HepG2 (cell line): ENCODE measurements at regions not wholly inside any gene's neighbourhood (a gene's known extent, or its start where the extent isn't known, plus 50 kb on each side); places are given as distances from the start of the nearest gene placed in this dataset.

Experiments
- ATAC-seq: fragments of 200-7000 bp; cut with Tn5 transposase; 3 replicates; pipeline ENCODE4 v1.9.1; 2020; ENCODE audit warnings: mild to moderate bottlenecking, moderate library complexity
- BruUV-seq: library from RNA; stranded (reverse); fragments of 400-500 nt; replicated peaks from 2 replicates; lab custom pipeline; 2021; lab: Mats Ljungman, UMichigan
- CTCF ChIA-PET: fragments of 300-600 bp; formaldehyde crosslinking; extraction: SDS; loops from one replicate; lab custom pipeline; 2021; ENCODE audit warnings: low total read pairs, inconsistent platforms, low intra/inter-chr PET ratio; lab: Yijun Ruan, JAX
- POLR2A ChIA-PET: fragments of 350-600 bp; sonication (Branson Sonifier 250); formaldehyde crosslinking; loops from one replicate; lab custom pipeline; 2020; ENCODE audit warnings: antibody characterized with exemption, inconsistent platforms; lab: Yijun Ruan, JAX
- DNase-seq: peaks from one replicate; pipeline ENCODE4 v3.0.0-alpha.2; 2015; ENCODE audit warnings: low spot score
- FAIRE-seq: peaks from 3 replicates; lab custom pipeline; 2011; peaks lifted over from hg19 to GRCh38; lab: Jason Lieb, UNC
- H2AFZ ChIP-seq: one replicate; pipeline ENCODE4 v1.6.1; 2011; ENCODE audit warnings: low read length, inconsistent platforms
- H3K27ac ChIP-seq: fragments of 300-600 bp; 3 replicates; pipeline ENCODE4 v1.8.0; 2011; ENCODE audit warnings: mixed run types, mild to moderate bottlenecking, mixed read lengths, low read length, inconsistent platforms; ENCODE audit not compliant: insufficient read depth; ENCODE audit errors: extremely low read length
- H3K27me3 ChIP-seq, 2 experiments: fragments of 200-600 bp in 1 of 2; 2 replicates in 1 of 2; 3 replicates in 1 of 2; pipeline versions ENCODE4 v1.6.0 to v1.8.0; 2011; ENCODE audit warnings: low read length in 2 of 2, mild to moderate bottlenecking in 2 of 2, moderate library complexity in 2 of 2, inconsistent platforms in 1 of 2; ENCODE audit not compliant: insufficient read depth in 2 of 2, control insufficient read depth in 1 of 2
- H3K36me3 ChIP-seq, 2 experiments: fragments of 200-600 bp in 1 of 2; replicated peaks in 1 of 2; 2 replicates in 1 of 2; 3 replicates in 1 of 2; pipeline versions ENCODE4 v1.5.1 to v1.8.0; 2011; ENCODE audit warnings: low read length in 2 of 2, inconsistent platforms in 1 of 2; ENCODE audit not compliant: insufficient read depth in 2 of 2, control insufficient read depth in 1 of 2
- H3K4me1 ChIP-seq: 2 replicates; pipeline ENCODE4 v1.5.1; 2012; ENCODE audit warnings: low read length, inconsistent platforms; ENCODE audit not compliant: insufficient read depth
- H3K4me2 ChIP-seq: 2 replicates; pipeline ENCODE4 v1.6.0; 2011; ENCODE audit warnings: low read depth, low read length, inconsistent platforms
- H3K4me3 ChIP-seq, 3 experiments: fragments of 200-600 bp in 1 of 3; sonication (generic), shearing (Covaris generic) in 1 of 3; replicated peaks in 1 of 3; 2 replicates each; pipeline ENCODE4 v1.5.1; 2011 to 2016; ENCODE audit warnings: low read length in 3 of 3, inconsistent platforms in 2 of 3, low read depth in 2 of 3, mild to moderate bottlenecking in 2 of 3, control low read depth in 1 of 3, mixed read lengths in 1 of 3; ENCODE audit not compliant: insufficient read depth in 1 of 3
- H3K79me2 ChIP-seq: one replicate; pipeline ENCODE4 v1.6.1; 2011; ENCODE audit warnings: low read length, inconsistent platforms; ENCODE audit not compliant: insufficient read depth
- H3K9ac ChIP-seq: 2 replicates; pipeline ENCODE4 v1.6.0; 2011; ENCODE audit warnings: mild to moderate bottlenecking, low read depth, low read length, inconsistent platforms; ENCODE audit not compliant: insufficient read depth
- H3K9me3 ChIP-seq: 2 replicates; pipeline ENCODE4 v1.5.1; 2012; ENCODE audit warnings: mild to moderate bottlenecking, low read length
- H4K20me1 ChIP-seq: 2 replicates; pipeline ENCODE4 v1.6.0; 2011; ENCODE audit warnings: inconsistent platforms, mild to moderate bottlenecking, low read length, moderate library complexity; ENCODE audit not compliant: insufficient read depth
- BHLHE40 ChIP-seq: IDR thresholded peaks from 2 replicates; pipeline ENCODE4 v1.6.1; 2011; ENCODE audit warnings: low read length, improper control_type of control experiment
- MAFK ChIP-seq, 2 experiments: IDR thresholded peaks in 1 of 2; conservative IDR thresholded peaks in 1 of 2; 2 replicates each; pipeline ENCODE4 v1.6.1; 2011; ENCODE audit warnings: improper control_type of control experiment in 2 of 2, low read length in 2 of 2
- TOPORS ChIP-seq: sonication (generic); formaldehyde crosslinking; IDR thresholded peaks from 2 replicates; pipeline ENCODE4 v1.8.0; 2023; ENCODE audit warnings: mild to moderate bottlenecking, missing genetic modification reagents
- ZFY ChIP-seq: sonication (generic); formaldehyde crosslinking; IDR thresholded peaks from 2 replicates; pipeline ENCODE4 v1.4.0; 2020; ENCODE audit warnings: missing genetic modification reagents
- ZNF441 ChIP-seq: sonication (generic); formaldehyde crosslinking; IDR thresholded peaks from 2 replicates; pipeline ENCODE4 v1.7.0; 2021; ENCODE audit warnings: missing genetic modification reagents, borderline replicate concordance
- ZNF75D ChIP-seq: sonication (generic); formaldehyde crosslinking; IDR thresholded peaks from 2 replicates; pipeline ENCODE4 v1.8.1; 2023; ENCODE audit warnings: missing genetic modification reagents, mild to moderate bottlenecking, borderline replicate concordance
- ZNF781 ChIP-seq: sonication (generic); formaldehyde crosslinking; IDR thresholded peaks from 2 replicates; pipeline ENCODE4 v1.5.1; 2020; ENCODE audit warnings: borderline replicate concordance, mild to moderate bottlenecking, missing genetic modification reagents; ENCODE audit errors: not compliant biosample characterization
- ZNF891 ChIP-seq: sonication (generic); formaldehyde crosslinking; IDR thresholded peaks from 2 replicates; pipeline ENCODE4 v1.5.0; 2020; ENCODE audit warnings: mild to moderate bottlenecking, missing genetic modification reagents
- WGBS: methylation state at CpG from one replicate; pipeline ENCODE4 v1.1.6; 2017; ENCODE audit warnings: low lambda C conversion rate; 5-methylcytosine and 5-hydroxymethylcytosine counted together
- in situ Hi-C: cut with HindIII; loops from 2 replicates; pipeline ENCODE4 v1.10.0; 2017; ENCODE audit warnings: low pct_unique_long_range_greater_than_20kb; ENCODE audit not compliant: extremely low pct_ligation_motif_present
- intact Hi-C: fragments of 100-400 bp; cut with micrococcal nuclease; formaldehyde crosslinking; loops from one replicate; pipeline ENCODE4 v1.10.0; 2022; ENCODE audit not compliant: unreplicated experiment
- TF ChIP-seq, protein P1 (sequence below), 2 experiments: sonication (generic) in 1 of 2; formaldehyde crosslinking in 1 of 2; IDR thresholded peaks; 2 replicates each; pipeline versions ENCODE4 v1.4.0 to v1.6.1; 2018 to 2020; ENCODE audit warnings: missing genetic modification reagents in 2 of 2, borderline replicate concordance in 1 of 2, low read depth in 1 of 2, mild to moderate bottlenecking in 1 of 2, missing biosample characterization in 1 of 2
- TF ChIP-seq, protein P2 (sequence below): sonication (generic); formaldehyde crosslinking; IDR thresholded peaks from 2 replicates; pipeline ENCODE4 v1.4.0; 2020; ENCODE audit warnings: mild to moderate bottlenecking, missing genetic modification reagents

DNA sequence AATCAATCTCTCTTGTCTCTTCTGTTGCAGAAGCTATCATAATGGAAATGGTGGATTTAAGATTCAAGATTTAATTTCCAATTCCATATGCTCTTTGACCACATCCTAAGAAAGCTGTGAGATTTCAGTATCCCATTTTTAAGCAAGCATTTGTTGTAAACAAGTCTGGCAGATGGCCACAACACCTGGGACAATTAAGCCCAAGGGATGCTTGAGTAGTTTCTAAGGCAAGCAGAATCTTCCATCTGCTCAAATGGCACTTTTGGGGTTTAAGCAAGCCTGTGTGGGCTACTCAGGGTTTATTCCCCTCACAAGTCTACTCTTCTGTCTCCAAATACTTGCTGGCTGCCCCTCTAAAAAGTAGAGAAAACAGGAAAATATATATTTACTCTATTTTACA lies 304.7 kb upstream of the SYT1 start (continued):
- TF ChIP-seq, protein P1, sequence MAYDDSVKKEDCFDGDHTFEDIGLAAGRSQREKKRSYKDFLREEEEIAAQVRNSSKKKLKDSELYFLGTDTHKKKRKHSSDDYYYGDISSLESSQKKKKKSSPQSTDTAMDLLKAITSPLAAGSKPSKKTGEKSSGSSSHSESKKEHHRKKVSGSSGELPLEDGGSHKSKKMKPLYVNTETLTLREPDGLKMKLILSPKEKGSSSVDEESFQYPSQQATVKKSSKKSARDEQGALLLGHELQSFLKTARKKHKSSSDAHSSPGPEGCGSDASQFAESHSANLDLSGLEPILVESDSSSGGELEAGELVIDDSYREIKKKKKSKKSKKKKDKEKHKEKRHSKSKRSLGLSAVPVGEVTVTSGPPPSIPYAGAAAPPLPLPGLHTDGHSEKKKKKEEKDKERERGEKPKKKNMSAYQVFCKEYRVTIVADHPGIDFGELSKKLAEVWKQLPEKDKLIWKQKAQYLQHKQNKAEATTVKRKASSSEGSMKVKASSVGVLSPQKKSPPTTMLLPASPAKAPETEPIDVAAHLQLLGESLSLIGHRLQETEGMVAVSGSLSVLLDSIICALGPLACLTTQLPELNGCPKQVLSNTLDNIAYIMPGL (CRISPR knock-in tag; IDR thresholded peaks at IDR 0.05; ENCODE audit: borderline replicate concordance in 1 of 2, low read depth in 1 of 2), result no peak

DNA sequence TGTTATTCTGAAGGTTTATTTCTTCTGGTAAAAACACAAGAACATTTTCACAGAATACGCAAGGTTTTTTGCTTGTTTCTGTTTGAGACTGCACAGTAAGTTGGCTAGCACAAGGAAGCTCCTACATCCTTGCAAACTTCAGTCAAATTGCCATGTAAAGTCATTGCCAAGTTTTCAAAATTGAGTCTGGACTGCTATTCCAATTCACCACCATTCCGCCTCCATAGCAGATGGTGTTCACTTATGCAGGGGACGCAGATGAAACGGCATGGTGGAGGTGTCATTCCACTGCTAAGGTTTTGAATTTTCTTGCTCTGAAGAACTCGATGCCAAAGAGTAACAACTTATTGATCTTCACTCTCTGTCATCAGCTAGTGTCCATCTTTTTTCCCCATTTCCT lies 303.9 kb upstream of the SYT1 start:
- intact Hi-C loops, result loop anchor here (5.0 to 10.0 kb wide), 2 partner anchors 612 to 784 kb away; no protein-coding TSS in a partner anchor

More for the DNA sequence above, 303.9 kb upstream of the SYT1 start:
- no peak for TF ChIP-seq ZNF891 (CRISPR knock-in tag)
- no peak for TF ChIP-seq MAFK (conservative IDR thresholded peaks at IDR 0.05 in 1 of 2, IDR thresholded peaks at IDR 0.05 in 1 of 2; ENCODE audit: low read length in 2 of 2)
- TF ChIP-seq ZNF75D, result no peak
- TF ChIP-seq TOPORS (CRISPR knock-in tag), result no peak
- no peak for TF ChIP-seq ZNF781 (CRISPR knock-in tag)
- no peak for TF ChIP-seq ZFY (CRISPR knock-in tag)
- no peak for TF ChIP-seq BHLHE40
- no peak for TF ChIP-seq ZNF441 (CRISPR knock-in tag)
- TF ChIP-seq, protein P2, sequence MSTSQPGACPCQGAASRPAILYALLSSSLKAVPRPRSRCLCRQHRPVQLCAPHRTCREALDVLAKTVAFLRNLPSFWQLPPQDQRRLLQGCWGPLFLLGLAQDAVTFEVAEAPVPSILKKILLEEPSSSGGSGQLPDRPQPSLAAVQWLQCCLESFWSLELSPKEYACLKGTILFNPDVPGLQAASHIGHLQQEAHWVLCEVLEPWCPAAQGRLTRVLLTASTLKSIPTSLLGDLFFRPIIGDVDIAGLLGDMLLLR (CRISPR knock-in tag), result no peak
- FAIRE-seq (no peak), DNase-seq (no peak), ATAC-seq (no peak)
- H3K4me3 ChIP-seq, result no peak overlapping the region
- H3K9ac ChIP-seq, result no peak overlapping the region
- 8% methylated on average over 5 of the region's 5 CpGs for WGBS
- H4K20me1 ChIP-seq, result no peaks in the 10 kb centered on the region
- in situ Hi-C loops, result no loop called here
- H3K27ac ChIP-seq, result no peak overlapping the region
- ChIA-PET POLR2A (no interaction called here), CTCF (no interaction called here)
- no peaks in the 10 kb centered on the region for H3K9me3 ChIP-seq
- no peak overlapping the region for H2AFZ ChIP-seq
- no peaks in the 10 kb centered on the region for H3K4me1 ChIP-seq
- no TSS peak for BruUV-seq
- H3K27me3 ChIP-seq, result no peaks in the 10 kb centered on the region
- no peaks in the 10 kb centered on the region for H3K36me3 ChIP-seq
- no peaks in the 10 kb centered on the region for H3K79me2 ChIP-seq
- no peak overlapping the region for H3K4me2 ChIP-seq
